K562 (cell line): ENCODE measurements at regions not wholly inside any gene's neighbourhood (a gene's known extent, or its start where the extent isn't known, plus 50 kb on each side); places are given as distances from the start of the nearest gene placed in this dataset.

Source experiments
- ATAC-seq: fragments of 200-7000 bp; cut with Tn5 transposase; 3 replicates; pipeline ENCODE4 v1.9.1; 2020; ENCODE audit warnings: moderate library complexity
- BruUV-seq: library from RNA; stranded (reverse); fragments of 400-500 nt; replicated peaks from 2 replicates; lab custom pipeline; 2021; lab: Mats Ljungman, UMichigan
- CTCF ChIA-PET: fragments of 300-600 bp; formaldehyde crosslinking; extraction: SDS; loops from one replicate; lab custom pipeline; 2021; ENCODE audit warnings: low intra/inter-chr PET ratio; lab: Yijun Ruan, JAX
- POLR2A ChIA-PET: fragments of 300-600, 350-650 bp; sonication (Branson Sonifier 250); formaldehyde crosslinking; extraction: SDS; loops from one replicate; lab custom pipeline; 2021; ENCODE audit warnings: antibody characterized with exemption, inconsistent platforms; lab: Yijun Ruan, JAX
- DNase-seq, 4 experiments: peaks; one replicate each; pipeline versions ENCODE4 v3.0.0 to v3.0.0-alpha.2; 2011 to 2018; ENCODE audit warnings: low spot score in 3 of 4, mixed read lengths in 3 of 4; ENCODE audit errors: extremely low read depth in 1 of 4
- FAIRE-seq: peaks from 2 replicates; lab custom pipeline; 2011; peaks lifted over from hg19 to GRCh38; lab: Jason Lieb, UNC
- H2AFZ ChIP-seq: 2 replicates; pipeline ENCODE4 v1.6.0; 2011; ENCODE audit warnings: low read depth, low read length, control low read depth, inconsistent platforms
- H3K27ac ChIP-seq: fragments of 200-600 bp; 3 replicates; pipeline ENCODE4 v1.8.0; 2011; ENCODE audit warnings: low read depth, mild to moderate bottlenecking, control low read depth, inconsistent platforms, low read length, moderate library complexity, mixed read lengths; ENCODE audit errors: extremely low read depth
- H3K27me3 ChIP-seq, 2 experiments: fragments of 300-600 bp in 1 of 2; 2 replicates in 1 of 2; 3 replicates in 1 of 2; pipeline versions ENCODE4 v1.6.0 to v1.8.0; 2011; ENCODE audit warnings: inconsistent platforms in 2 of 2, low read length in 2 of 2, mild to moderate bottlenecking in 1 of 2, mixed read lengths in 1 of 2, moderate library complexity in 1 of 2; ENCODE audit not compliant: control insufficient read depth in 2 of 2, insufficient read depth in 2 of 2
- H3K36me3 ChIP-seq: fragments of 300-600 bp; 3 replicates; pipeline ENCODE4 v1.8.0; 2011; ENCODE audit warnings: mild to moderate bottlenecking, low read length, inconsistent platforms; ENCODE audit not compliant: control insufficient read depth, insufficient read depth
- H3K4me1 ChIP-seq, 2 experiments: fragments of 200-600 bp in 1 of 2; replicated peaks in 1 of 2; 2 replicates in 1 of 2; 3 replicates in 1 of 2; pipeline versions ENCODE4 v1.5.1 to v1.8.0; 2011; ENCODE audit warnings: inconsistent platforms in 2 of 2, low read length in 2 of 2, mild to moderate bottlenecking in 1 of 2, mixed read lengths in 1 of 2, moderate library complexity in 1 of 2; ENCODE audit not compliant: control insufficient read depth in 2 of 2, insufficient read depth in 2 of 2
- H3K4me2 ChIP-seq: 2 replicates; pipeline ENCODE4 v1.6.1; 2011; ENCODE audit warnings: low read length, control low read depth, inconsistent platforms, mixed read lengths; ENCODE audit not compliant: insufficient read depth
- H3K4me3 ChIP-seq: fragments of 200-600 bp; sonication (generic), shearing (Covaris generic); 2 replicates; pipeline ENCODE4 v1.5.1; 2016; ENCODE audit warnings: control low read depth, inconsistent platforms
- H3K79me2 ChIP-seq: fragments of 200-600 bp; 3 replicates; pipeline ENCODE4 v1.8.0; 2011; ENCODE audit warnings: low read length, inconsistent platforms; ENCODE audit not compliant: control insufficient read depth, insufficient read depth
- H3K9ac ChIP-seq, 2 experiments: 2 replicates each; pipeline versions ENCODE4 v1.6.0 to v1.6.1; 2011; ENCODE audit warnings: low read depth in 2 of 2, low read length in 2 of 2, control low read depth in 1 of 2, inconsistent platforms in 1 of 2, mild to moderate bottlenecking in 1 of 2, mixed read lengths in 1 of 2; ENCODE audit not compliant: insufficient read depth in 1 of 2
- H3K9me1 ChIP-seq: one replicate; pipeline ENCODE4 v1.6.0; 2011; ENCODE audit warnings: inconsistent platforms, mild to moderate bottlenecking, low read length, moderate library complexity; ENCODE audit not compliant: control insufficient read depth, insufficient read depth
- H3K9me3 ChIP-seq: replicated peaks from 2 replicates; pipeline ENCODE4 v1.5.1; 2011; ENCODE audit warnings: low read depth, low read length, inconsistent platforms; ENCODE audit not compliant: control insufficient read depth, insufficient read depth
- H4K20me1 ChIP-seq: replicated peaks from 2 replicates; pipeline ENCODE4 v1.6.1; 2011; ENCODE audit warnings: low read length, inconsistent platforms, mixed read lengths; ENCODE audit not compliant: control insufficient read depth, insufficient read depth
- ATF7 ChIP-seq: fragments of 450-650 bp; IDR thresholded peaks from 2 replicates; pipeline ENCODE4 v1.7.1; 2014; ENCODE audit warnings: mild to moderate bottlenecking, moderate library complexity
- BCL6 ChIP-seq: fragments of 250-450 bp; sonication (Bioruptor Pico); IDR thresholded peaks from 2 replicates; pipeline ENCODE4 v1.4.0; 2020
- FOXA3 ChIP-seq, 2 experiments: fragments of 450-650 bp in 1 of 2; sonication (generic) in 1 of 2; formaldehyde crosslinking; IDR thresholded peaks in 1 of 2; conservative IDR thresholded peaks in 1 of 2; 2 replicates each; pipeline versions ENCODE4 v1.4.0 to v1.8.0; 2020 to 2022; ENCODE audit warnings: mild to moderate bottlenecking in 2 of 2, missing genetic modification reagents in 1 of 2
- FOXP4 ChIP-seq: sonication (generic); formaldehyde crosslinking; IDR thresholded peaks from 2 replicates; pipeline ENCODE4 v1.8.0; 2022; ENCODE audit warnings: mild to moderate bottlenecking, missing genetic modification reagents, borderline replicate concordance
- KDM4B ChIP-seq, 2 experiments: fragments of 450-650 bp in 1 of 2; sonication (generic) in 1 of 2; IDR thresholded peaks; 2 replicates each; pipeline ENCODE4 v1.6.1; 2016 to 2017; ENCODE audit warnings: borderline replicate concordance in 2 of 2, antibody characterized with exemption in 1 of 2, low read depth in 1 of 2, mild to moderate bottlenecking in 1 of 2
- KDM5B ChIP-seq: fragments of 200-600 bp; sonication (generic); IDR thresholded peaks from 2 replicates; pipeline ENCODE4 v1.6.1; 2012; ENCODE audit warnings: low read depth, mild to moderate bottlenecking, moderate library complexity, low read length, control low read depth, inconsistent platforms; ENCODE audit not compliant: insufficient replicate concordance
- LARP7 ChIP-seq: fragments of 450-650 bp; IDR thresholded peaks from 2 replicates; pipeline ENCODE4 v1.6.1; 2016
- NFRKB ChIP-seq: fragments of 450-650 bp; IDR thresholded peaks from 2 replicates; pipeline ENCODE4 v1.6.1; 2016; ENCODE audit warnings: low read depth
- NR2C1 ChIP-seq, 2 experiments: fragments of 450-650 bp; IDR thresholded peaks; 2 replicates each; pipeline ENCODE4 v1.6.1; 2017; ENCODE audit warnings: mild to moderate bottlenecking in 2 of 2, antibody characterized with exemption in 1 of 2, inconsistent platforms in 1 of 2, missing compliant biosample characterization in 1 of 2, missing genetic modification characterization in 1 of 2
- RFX1 ChIP-seq: fragments of 450-650 bp; IDR thresholded peaks from 2 replicates; pipeline ENCODE4 v1.6.1; 2016; ENCODE audit warnings: mild to moderate bottlenecking, moderate library complexity
- RNF2 ChIP-seq: sonication (generic); IDR thresholded peaks from 2 replicates; pipeline ENCODE4 v1.6.1; 2016
- SREBF2 ChIP-seq: sonication (generic); formaldehyde crosslinking; IDR thresholded peaks from 2 replicates; pipeline ENCODE4 v1.4.0; 2020; ENCODE audit warnings: mild to moderate bottlenecking, missing genetic modification reagents
- ZFP1 ChIP-seq: fragments of 450-650 bp; formaldehyde crosslinking; IDR thresholded peaks from 2 replicates; pipeline ENCODE4 v1.4.0; 2020; ENCODE audit warnings: mild to moderate bottlenecking, mixed read lengths
- ZFP30 ChIP-seq: fragments of 250-450 bp; sonication (Bioruptor Pico); IDR thresholded peaks from 2 replicates; pipeline ENCODE4 v1.8.0; 2022; ENCODE audit warnings: moderate library complexity, mild to moderate bottlenecking, inconsistent platforms, borderline replicate concordance
- ZNF282 ChIP-seq: sonication (generic); formaldehyde crosslinking; IDR thresholded peaks from 2 replicates; pipeline ENCODE4 v1.8.1; 2023; ENCODE audit warnings: missing genetic modification reagents
- ZNF431 ChIP-seq: sonication (generic); formaldehyde crosslinking; IDR thresholded peaks from 2 replicates; pipeline ENCODE4 v1.8.0; 2022; ENCODE audit warnings: mild to moderate bottlenecking, missing genetic modification reagents
- WGBS: fragments of 100-300 bp; shearing (Covaris generic); methylation state at CpG from one replicate; pipeline ENCODE4 v1.1.6; 2016; ENCODE audit warnings: low coverage, mixed read lengths; ENCODE audit not compliant: insufficient coverage; ENCODE audit errors: missing lambda C conversion rate; 5-methylcytosine and 5-hydroxymethylcytosine counted together
- in situ Hi-C: fragments of 300-500 bp; cut with MboI; formaldehyde crosslinking; loops from 4 replicates; pipeline ENCODE4 v1.15.0; 2018; ENCODE audit warnings: inconsistent platforms, mixed read lengths
- intact Hi-C: fragments of 100-400 bp; cut with micrococcal nuclease; formaldehyde crosslinking; loops from 2 replicates; pipeline ENCODE4 v1.14.2; 2022
- TF ChIP-seq, protein P1 (sequence below): fragments of 450-650 bp; formaldehyde crosslinking; IDR thresholded peaks from 2 replicates; pipeline ENCODE4 v1.4.0; 2020; ENCODE audit warnings: mild to moderate bottlenecking, moderate library complexity
- TF ChIP-seq, protein P2 (sequence below): fragments of 450-650 bp; IDR thresholded peaks from 2 replicates; pipeline ENCODE4 v1.6.1; 2014; ENCODE audit warnings: low read depth, mild to moderate bottlenecking, moderate library complexity, borderline replicate concordance

DNA sequence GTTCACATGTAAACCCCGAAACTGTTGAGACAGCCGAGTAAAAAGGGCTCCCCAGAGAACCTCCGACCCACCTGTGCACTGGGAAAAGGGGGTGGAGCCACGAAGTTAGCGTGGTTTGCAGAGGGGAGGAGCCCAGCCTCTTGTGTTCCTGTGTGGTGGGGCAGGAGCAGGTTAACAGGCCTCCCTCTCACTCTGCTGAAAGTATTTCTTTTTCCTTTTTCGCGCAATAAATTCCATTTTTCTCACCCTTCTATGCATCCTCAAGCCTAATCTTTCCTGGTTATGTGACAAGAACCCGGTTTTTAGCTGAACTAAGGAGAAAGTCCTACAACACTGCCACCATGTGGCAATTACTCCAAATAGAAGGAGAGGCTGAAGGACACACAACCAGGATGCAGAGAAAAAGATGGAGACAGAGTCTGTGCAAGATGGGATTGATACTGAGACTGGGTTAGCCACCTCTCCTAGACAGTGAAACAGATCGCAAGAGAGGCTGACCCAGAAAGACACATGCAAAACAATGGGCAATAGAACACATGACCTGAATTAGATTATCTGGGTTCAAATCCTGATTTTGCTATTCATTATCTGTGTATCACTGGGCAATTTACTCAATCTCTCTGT is 168.7 kb upstream of the PRSS16 start:
- Histone ChIP-seq H3K4me3 (peak overlapping the region; percentile 51), H3K4me1 (no peaks in the 10 kb centered on the region; a peak in 1 of 5 replicates), H3K36me3 (no peaks in the 10 kb centered on the region), H3K9ac (peak overlapping the region; percentile 66 to 68; a peak in 3 of 4 replicates), H3K79me2 (no peaks in the 10 kb centered on the region), H3K4me2 (peak overlapping the region; percentile 92), H4K20me1 (no peaks in the 10 kb centered on the region), H3K27me3 (no peaks in the 10 kb centered on the region), H3K9me3 (no peaks in the 10 kb centered on the region), H3K27ac (no peak overlapping the region; the same call in 2 of the 3 replicates), H2AFZ (peak overlapping the region; percentile 98), H3K9me1 (no peaks in the 10 kb centered on the region)
- intact Hi-C loops (loop anchor here (1.0 to 10.0 kb wide), 4 partner anchors 64 to 744 kb away; no protein-coding TSS in a partner anchor), in situ Hi-C loops (no loop called here)
- WGBS: 2% methylated on average over 9 of the region's 9 CpGs
- peak; percentile 99 for ATAC-seq
- ChIA-PET POLR2A (interaction anchor here (0.8 to 1.7 kb wide), 4 partner anchors 12 to 956 kb away, joined by 3 to 5 read pairs (median 4); a partner anchor contains a TSS), CTCF (interaction anchor here (0.6 to 2.3 kb wide), 4 partner anchors 78 to 474 kb away, joined by 3 to 23 read pairs (median 4); no protein-coding TSS in a partner anchor)
- DNase-seq: peak; percentile 48 to 81 (median 59)
- peak; percentile 95 for FAIRE-seq
- BruUV-seq: no TSS peak
- TF ChIP-seq RNF2 (no peak), ZFP1 (no peak), BCL6 (no peak), FOXP4 (CRISPR knock-in tag) (no peak), ZNF282 (CRISPR knock-in tag) (no peak), KDM4B (IDR thresholded peaks at IDR 0.05; ENCODE audit: borderline replicate concordance in 2 of 2, low read depth in 1 of 2) (no peak), FOXA3 (CRISPR knock-in tag; conservative IDR thresholded peaks at IDR 0.05 in 1 of 2, IDR thresholded peaks at IDR 0.05 in 1 of 2) (no peak), NFRKB (no peak), SREBF2 (no peak), ATF7 (0 out of 2 replicates have a peak, but pooled peaks have one; percentile 26), KDM5B (no peak), NR2C1 (IDR thresholded peaks at IDR 0.05) (no peak), NR2C1 (tag; IDR thresholded peaks at IDR 0.05) (no peak), RFX1 (no peak), ZFP30 (CRISPR knock-in tag) (no peak), ZNF431 (CRISPR knock-in tag) (no peak), LARP7 (no peak)
- TF ChIP-seq, protein P1, sequence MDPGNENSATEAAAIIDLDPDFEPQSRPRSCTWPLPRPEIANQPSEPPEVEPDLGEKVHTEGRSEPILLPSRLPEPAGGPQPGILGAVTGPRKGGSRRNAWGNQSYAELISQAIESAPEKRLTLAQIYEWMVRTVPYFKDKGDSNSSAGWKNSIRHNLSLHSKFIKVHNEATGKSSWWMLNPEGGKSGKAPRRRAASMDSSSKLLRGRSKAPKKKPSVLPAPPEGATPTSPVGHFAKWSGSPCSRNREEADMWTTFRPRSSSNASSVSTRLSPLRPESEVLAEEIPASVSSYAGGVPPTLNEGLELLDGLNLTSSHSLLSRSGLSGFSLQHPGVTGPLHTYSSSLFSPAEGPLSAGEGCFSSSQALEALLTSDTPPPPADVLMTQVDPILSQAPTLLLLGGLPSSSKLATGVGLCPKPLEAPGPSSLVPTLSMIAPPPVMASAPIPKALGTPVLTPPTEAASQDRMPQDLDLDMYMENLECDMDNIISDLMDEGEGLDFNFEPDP (CRISPR knock-in tag): no peak
- TF ChIP-seq, protein P2, sequence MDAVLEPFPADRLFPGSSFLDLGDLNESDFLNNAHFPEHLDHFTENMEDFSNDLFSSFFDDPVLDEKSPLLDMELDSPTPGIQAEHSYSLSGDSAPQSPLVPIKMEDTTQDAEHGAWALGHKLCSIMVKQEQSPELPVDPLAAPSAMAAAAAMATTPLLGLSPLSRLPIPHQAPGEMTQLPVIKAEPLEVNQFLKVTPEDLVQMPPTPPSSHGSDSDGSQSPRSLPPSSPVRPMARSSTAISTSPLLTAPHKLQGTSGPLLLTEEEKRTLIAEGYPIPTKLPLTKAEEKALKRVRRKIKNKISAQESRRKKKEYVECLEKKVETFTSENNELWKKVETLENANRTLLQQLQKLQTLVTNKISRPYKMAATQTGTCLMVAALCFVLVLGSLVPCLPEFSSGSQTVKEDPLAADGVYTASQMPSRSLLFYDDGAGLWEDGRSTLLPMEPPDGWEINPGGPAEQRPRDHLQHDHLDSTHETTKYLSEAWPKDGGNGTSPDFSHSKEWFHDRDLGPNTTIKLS: no peak
